GM12892 (cell line): ENCODE measurements at regions not wholly inside any gene's neighbourhood (a gene's known extent, or its start where the extent isn't known, plus 50 kb on each side); places are given as distances from the start of the nearest gene placed in this dataset.

Experiments
- POLR2A ChIP-seq: IDR thresholded peaks from 2 replicates; pipeline ENCODE4 v1.6.1; 2011; ENCODE audit warnings: low read depth, low read length, control low read depth
- POLR2AphosphoS5 ChIP-seq: IDR thresholded peaks from 2 replicates; pipeline ENCODE4 v1.6.1; 2011; ENCODE audit warnings: low read depth, low read length, control low read depth

GRCh38 chr7:10612950-10613349, 360.7 kb upstream of the PHF14 start:
- TF ChIP-seq POLR2AphosphoS5 (no peak), POLR2A (no peak)
